D721Med (cell line): ENCODE measurements at regions not wholly inside any gene's neighbourhood (a gene's known extent, or its start where the extent isn't known, plus 50 kb on each side); places are given as distances from the start of the nearest gene placed in this dataset.

ENCODE experiments used
- DNase-seq: peaks from one replicate; pipeline ENCODE4 v3.0.0; 2011; ENCODE audit warnings: low spot score; ENCODE audit not compliant: insufficient read length
- FAIRE-seq: peaks from 2 replicates; lab custom pipeline; 2011; peaks lifted over from hg19 to GRCh38; lab: Jason Lieb, UNC
- TF ChIP-seq, protein P1 (sequence below): IDR thresholded peaks from 2 replicates; pipeline ENCODE4 v1.5.1; 2012; ENCODE audit warnings: mild to moderate bottlenecking, control low read depth; ENCODE audit not compliant: insufficient read depth; ENCODE audit errors: missing control alignments

- FAIRE-seq = no peak
- DNase-seq = no peak
- TF ChIP-seq, protein P1, sequence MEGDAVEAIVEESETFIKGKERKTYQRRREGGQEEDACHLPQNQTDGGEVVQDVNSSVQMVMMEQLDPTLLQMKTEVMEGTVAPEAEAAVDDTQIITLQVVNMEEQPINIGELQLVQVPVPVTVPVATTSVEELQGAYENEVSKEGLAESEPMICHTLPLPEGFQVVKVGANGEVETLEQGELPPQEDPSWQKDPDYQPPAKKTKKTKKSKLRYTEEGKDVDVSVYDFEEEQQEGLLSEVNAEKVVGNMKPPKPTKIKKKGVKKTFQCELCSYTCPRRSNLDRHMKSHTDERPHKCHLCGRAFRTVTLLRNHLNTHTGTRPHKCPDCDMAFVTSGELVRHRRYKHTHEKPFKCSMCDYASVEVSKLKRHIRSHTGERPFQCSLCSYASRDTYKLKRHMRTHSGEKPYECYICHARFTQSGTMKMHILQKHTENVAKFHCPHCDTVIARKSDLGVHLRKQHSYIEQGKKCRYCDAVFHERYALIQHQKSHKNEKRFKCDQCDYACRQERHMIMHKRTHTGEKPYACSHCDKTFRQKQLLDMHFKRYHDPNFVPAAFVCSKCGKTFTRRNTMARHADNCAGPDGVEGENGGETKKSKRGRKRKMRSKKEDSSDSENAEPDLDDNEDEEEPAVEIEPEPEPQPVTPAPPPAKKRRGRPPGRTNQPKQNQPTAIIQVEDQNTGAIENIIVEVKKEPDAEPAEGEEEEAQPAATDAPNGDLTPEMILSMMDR = no peak
These were observed 199.7 kb downstream of the ETAA1 start for GRCh38 chr2:67596871-67597270.

DNA sequence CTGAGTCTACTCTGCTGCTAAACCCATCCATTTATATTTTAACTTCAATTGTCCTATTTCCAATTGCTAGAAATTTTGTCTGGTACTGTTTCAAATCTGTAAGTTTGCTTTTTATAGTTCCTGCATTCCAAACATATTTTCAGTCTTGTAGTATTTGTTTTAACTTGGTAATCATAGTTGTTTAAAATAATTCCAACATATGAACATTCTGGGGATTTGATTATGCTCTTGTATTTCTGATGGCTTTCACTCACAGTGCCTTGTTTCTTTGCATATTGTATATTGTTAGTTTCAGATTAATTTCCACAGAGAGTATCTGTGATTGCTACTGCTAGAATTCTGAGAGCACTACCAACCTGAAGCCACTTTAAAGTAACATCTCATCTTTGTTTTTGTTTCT lies 202.4 kb downstream of the ETAA1 start:
- DNase-seq = no peak
- FAIRE-seq = no peak
- TF ChIP-seq, protein P1 = no peak

- FAIRE-seq = no peak
These were observed 203.2 kb downstream of the ETAA1 start for GRCh38 chr2:67600222-67600871.

GRCh38 chr2:67600946-67601345 lies 203.8 kb downstream of the ETAA1 start:
- DNase-seq = no peak
- TF ChIP-seq, protein P1 = no peak
- FAIRE-seq = no peak

More at GRCh38 chr2:67600222-67600871, 203.2 kb downstream of the ETAA1 start:
- DNase-seq = no peak
- TF ChIP-seq, protein P1 = no peak

- no peak for FAIRE-seq
- TF ChIP-seq, protein P1 = no peak
- DNase-seq = no peak
These were observed 207.2 kb downstream of the ETAA1 start for GRCh38 chr2:67604360-67604759.

GRCh38 chr2:67612576-67613042 lies 215.5 kb downstream of the ETAA1 start:
- TF ChIP-seq, protein P1 = no peak
- FAIRE-seq (no peak), DNase-seq (no peak)

- TF ChIP-seq, protein P1 = no peak
- DNase-seq (no peak), FAIRE-seq (peak; percentile 86)
These were observed 216.1 kb downstream of the ETAA1 start for GRCh38 chr2:67613227-67613626.
